Left ventricle myocardium inferior (tissue), 1 donor: ENCODE measurements at regions not wholly inside any gene's neighbourhood (a gene's known extent, or its start where the extent isn't known, plus 50 kb on each side); places are given as distances from the start of the nearest gene placed in this dataset.
A peak's percentile ranks its signal among the peaks of the same experiment; 100 is the strongest.

Experiments used
- DNase-seq: peaks from one replicate; pipeline ENCODE4 v3.0.0-alpha.2; 2020
- H3K27ac ChIP-seq: fragments of 200-600 bp; replicated peaks from 2 replicates; pipeline ENCODE4 v1.8.0; 2021
- H3K27me3 ChIP-seq: fragments of 200-600 bp; 2 replicates; pipeline ENCODE4 v1.8.0; 2021; ENCODE audit warnings: low read depth
- H3K36me3 ChIP-seq: fragments of 200-600 bp; 2 replicates; pipeline ENCODE4 v1.8.0; 2021
- H3K4me1 ChIP-seq: fragments of 200-600 bp; 2 replicates; pipeline ENCODE4 v1.8.0; 2021
- H3K4me3 ChIP-seq: fragments of 200-600 bp; 2 replicates; pipeline ENCODE4 v1.8.0; 2021; ENCODE audit warnings: mild to moderate bottlenecking, moderate library complexity
- H3K9me3 ChIP-seq: fragments of 200-600 bp; replicated peaks from 2 replicates; pipeline ENCODE4 v1.8.0; 2021
- CTCF ChIP-seq: fragments of 200-600 bp; IDR thresholded peaks from 2 replicates; pipeline ENCODE4 v1.8.0; 2021; ENCODE audit warnings: antibody characterized with exemption, mild to moderate bottlenecking, borderline replicate concordance
- intact Hi-C: fragments of 100-400 bp; cut with micrococcal nuclease; formaldehyde crosslinking; loops from one replicate; pipeline ENCODE4 v1.11.0; 2022
- donor health status: DM: no; HTN: yes; CAD: no; lungs with severe emphysema.

GRCh38 chr12:76713130-76713529 is 50.8 kb upstream of the ZDHHC17 start:
- intact Hi-C loops: no loop called here
- Histone ChIP-seq H3K4me1 (peaks cover 6% of the 10 kb centered on the region), H3K27ac (no peak overlapping the region), H3K4me3 (no peak overlapping the region), H3K27me3 (no peaks in the 10 kb centered on the region), H3K9me3 (no peaks in the 10 kb centered on the region), H3K36me3 (no peaks in the 10 kb centered on the region)
- DNase-seq: no peak
- peak; percentile 32 for TF ChIP-seq CTCF

- no peak for DNase-seq
These were observed 49.9 kb upstream of the ZDHHC17 start for GRCh38 chr12:76713986-76714385.

More at GRCh38 chr12:76713986-76714385, 49.9 kb upstream of the ZDHHC17 start:
- no peaks in the 10 kb centered on the region for H3K36me3 ChIP-seq
- H3K4me3 ChIP-seq: no peak overlapping the region
- H3K9me3 ChIP-seq: no peaks in the 10 kb centered on the region
- peaks cover 6% of the 10 kb centered on the region for H3K4me1 ChIP-seq
- TF ChIP-seq CTCF: no peak
- H3K27ac ChIP-seq: no peak overlapping the region
- H3K27me3 ChIP-seq: no peaks in the 10 kb centered on the region
- intact Hi-C loops: no loop called here
